ENCODE measurements at regions not wholly inside any gene's neighbourhood (a gene's known extent, or its start where the extent isn't known, plus 50 kb on each side); places are given as distances from the start of the nearest gene placed in this dataset.
"Not testable (repeated sequence)": the region's sequence is repeated elsewhere in the genome, so short reads cannot be mapped to it uniquely, and the experiment has no call there.

DNA sequence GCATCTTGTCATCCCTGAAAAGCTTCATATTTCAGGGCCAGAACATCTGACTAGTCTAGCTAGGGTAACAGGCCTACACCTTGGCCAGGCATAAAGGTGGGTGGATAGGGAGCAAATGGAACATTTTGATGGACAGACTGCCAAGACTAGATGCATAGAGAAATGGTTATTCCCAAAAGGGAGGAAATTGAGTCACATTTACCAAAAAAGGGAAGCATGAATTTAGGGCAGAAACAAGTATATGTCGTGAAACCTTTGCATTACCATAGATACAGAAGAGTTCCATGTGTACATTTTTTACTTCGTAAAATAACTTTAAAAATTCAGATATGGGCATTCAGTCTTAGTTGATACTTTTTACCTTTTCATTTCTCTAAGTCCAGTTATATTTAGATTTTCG is 101.3 kb upstream of the ZEB2 start:
- Histone ChIP-seq H3K4me3 (ENCODE audit: low read length) (no peak overlapping the region), H3K79me2 (ENCODE audit: low read length) (no peaks in the 10 kb centered on the region), H3K27ac (ENCODE audit: low read length) (no peak overlapping the region), H3K36me3 (ENCODE audit: low read depth, low read length) (no peaks in the 10 kb centered on the region), H3K4me1 (ENCODE audit: insufficient read depth, low read length) (peaks cover 9% of the 10 kb centered on the region; the same call in 1 of the 2 replicates), H3K9ac (ENCODE audit: low read length) (no peak overlapping the region), H3K9me3 (ENCODE audit: low read length) (no peaks in the 10 kb centered on the region), H3K9me2 (replicated peaks; ENCODE audit: low read length) (no peaks in the 10 kb centered on the region), H3K27me3 (ENCODE audit: low read length) (no peaks in the 10 kb centered on the region), H4K20me1 (ENCODE audit: low read length) (no peaks in the 10 kb centered on the region), H3F3A (ENCODE audit: low read length, unreplicated experiment) (no peaks in the 10 kb centered on the region), H3K4me2 (ENCODE audit: low read length) (no peak overlapping the region), H2AFZ (ENCODE audit: low read length) (no peak overlapping the region)
- no TSS peak for BruUV-seq (replicated peaks)
- POLR2A ChIA-PET (ENCODE audit: unreplicated experiment): no interaction called here
- no peak for DNase-seq
- CTCF ChIA-PET: no interaction called here
- no peak for ATAC-seq
- no peak for TF ChIP-seq EZH2phosphoT487 (IDR thresholded peaks at IDR 0.05; ENCODE audit: borderline replicate concordance, low read length)
- TF ChIP-seq, protein P1, sequence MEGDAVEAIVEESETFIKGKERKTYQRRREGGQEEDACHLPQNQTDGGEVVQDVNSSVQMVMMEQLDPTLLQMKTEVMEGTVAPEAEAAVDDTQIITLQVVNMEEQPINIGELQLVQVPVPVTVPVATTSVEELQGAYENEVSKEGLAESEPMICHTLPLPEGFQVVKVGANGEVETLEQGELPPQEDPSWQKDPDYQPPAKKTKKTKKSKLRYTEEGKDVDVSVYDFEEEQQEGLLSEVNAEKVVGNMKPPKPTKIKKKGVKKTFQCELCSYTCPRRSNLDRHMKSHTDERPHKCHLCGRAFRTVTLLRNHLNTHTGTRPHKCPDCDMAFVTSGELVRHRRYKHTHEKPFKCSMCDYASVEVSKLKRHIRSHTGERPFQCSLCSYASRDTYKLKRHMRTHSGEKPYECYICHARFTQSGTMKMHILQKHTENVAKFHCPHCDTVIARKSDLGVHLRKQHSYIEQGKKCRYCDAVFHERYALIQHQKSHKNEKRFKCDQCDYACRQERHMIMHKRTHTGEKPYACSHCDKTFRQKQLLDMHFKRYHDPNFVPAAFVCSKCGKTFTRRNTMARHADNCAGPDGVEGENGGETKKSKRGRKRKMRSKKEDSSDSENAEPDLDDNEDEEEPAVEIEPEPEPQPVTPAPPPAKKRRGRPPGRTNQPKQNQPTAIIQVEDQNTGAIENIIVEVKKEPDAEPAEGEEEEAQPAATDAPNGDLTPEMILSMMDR (conservative IDR thresholded peaks at IDR 0.05; ENCODE audit: low read depth, low read length): no peak
- no peak for TF ChIP-seq EZH2 (IDR thresholded peaks at IDR 0.05; ENCODE audit: low read length, unreplicated experiment)
- intact Hi-C loops (cut with micrococcal nuclease): no loop called here

- Histone ChIP-seq H3K4me2 (ENCODE audit: low read length) (no peak overlapping the region), H3K27ac (ENCODE audit: low read length) (no peak overlapping the region), H4K20me1 (ENCODE audit: low read length) (no peaks in the 10 kb centered on the region), H2AFZ (ENCODE audit: low read length) (no peak overlapping the region), H3F3A (ENCODE audit: low read length, unreplicated experiment) (no peaks in the 10 kb centered on the region), H3K27me3 (ENCODE audit: low read length) (no peaks in the 10 kb centered on the region), H3K9ac (ENCODE audit: low read length) (no peak overlapping the region), H3K9me3 (ENCODE audit: low read length) (no peaks in the 10 kb centered on the region), H3K9me2 (replicated peaks; ENCODE audit: low read length) (no peaks in the 10 kb centered on the region), H3K4me1 (ENCODE audit: insufficient read depth, low read length) (no peaks in the 10 kb centered on the region), H3K4me3 (ENCODE audit: low read length) (no peak overlapping the region), H3K36me3 (ENCODE audit: low read depth, low read length) (no peaks in the 10 kb centered on the region), H3K79me2 (ENCODE audit: low read length) (no peaks in the 10 kb centered on the region)
- CTCF ChIA-PET: no interaction called here
- no peak for ATAC-seq
- no TSS peak for BruUV-seq (replicated peaks)
- POLR2A ChIA-PET (ENCODE audit: unreplicated experiment): no interaction called here
- no peak for TF ChIP-seq EZH2phosphoT487 (IDR thresholded peaks at IDR 0.05; ENCODE audit: borderline replicate concordance, low read length)
- TF ChIP-seq EZH2 (IDR thresholded peaks at IDR 0.05; ENCODE audit: low read length, unreplicated experiment): no peak
- TF ChIP-seq, protein P1 (conservative IDR thresholded peaks at IDR 0.05; ENCODE audit: low read depth, low read length): no peak
- intact Hi-C loops (cut with micrococcal nuclease): no loop called here
- DNase-seq: no peak
These were observed 99.8 kb upstream of the ZEB2 start for GRCh38 chr2:144619760-144620159.

- H4K20me1 ChIP-seq (ENCODE audit: low read length); POLR2A ChIA-PET (ENCODE audit: unreplicated experiment); H3K4me3 ChIP-seq (ENCODE audit: low read length); H3K27me3 ChIP-seq (ENCODE audit: low read length); H3K4me1 ChIP-seq (ENCODE audit: insufficient read depth, low read length); H3K9ac ChIP-seq (ENCODE audit: low read length); DNase-seq; CTCF ChIA-PET; H3K4me2 ChIP-seq (ENCODE audit: low read length); BruUV-seq (replicated peaks); H3K27ac ChIP-seq (ENCODE audit: low read length); H3K79me2 ChIP-seq (ENCODE audit: low read length); H2AFZ ChIP-seq (ENCODE audit: low read length); H3K36me3 ChIP-seq (ENCODE audit: low read depth, low read length); H3K9me3 ChIP-seq (ENCODE audit: low read length); H3K9me2 ChIP-seq (replicated peaks; ENCODE audit: low read length); intact Hi-C loops (cut with micrococcal nuclease); ATAC-seq; H3F3A ChIP-seq (ENCODE audit: low read length, unreplicated experiment): not testable (repeated sequence)
These were observed 97.3 kb upstream of the ZEB2 start for GRCh38 chr2:144617171-144617570.

Measured in PC-3 (cell line).